Upper lobe of left lung (tissue), 6 donors: ENCODE measurements at regions not wholly inside any gene's neighbourhood (a gene's known extent, or its start where the extent isn't known, plus 50 kb on each side); places are given as distances from the start of the nearest gene placed in this dataset.

Source experiments
- ATAC-seq, 2 donors: fragments of 200-7000 bp; cut with Tn5 transposase; one replicate each; pipeline ENCODE4 v1.9.1; 2022; ENCODE audit warnings: mild to moderate bottlenecking in 2 of 2, moderate library complexity in 2 of 2; ENCODE audit not compliant: low FRiP score in 2 of 2
- DNase-seq, 2 donors: peaks; one replicate each; pipeline ENCODE4 v3.0.0-alpha.2; 2019 to 2020
- H3K27ac ChIP-seq, 4 donors: fragments of 200-600 bp; sonication (generic); one replicate each; pipeline ENCODE4 v1.5.1; 2016 to 2019
- H3K27me3 ChIP-seq, 4 donors: fragments of 200-600 bp; sonication (generic); one replicate each; pipeline ENCODE4 v1.5.1; 2017 to 2019
- H3K36me3 ChIP-seq, 4 donors: fragments of 200-600 bp; sonication (generic); one replicate each; pipeline ENCODE4 v1.5.1; 2016 to 2019
- H3K4me1 ChIP-seq, 4 donors: fragments of 200-600 bp; sonication (generic); one replicate each; pipeline ENCODE4 v1.5.1; 2018 to 2019
- H3K4me3 ChIP-seq, 4 donors: fragments of 200-600 bp; sonication (generic); one replicate each; pipeline ENCODE4 v1.5.1; 2017 to 2019; ENCODE audit warnings: mild to moderate bottlenecking in 2 of 4, moderate library complexity in 1 of 4
- H3K9me3 ChIP-seq, 4 donors: fragments of 200-600 bp; sonication (generic); one replicate each; pipeline ENCODE4 v1.5.1; 2018 to 2019
- CTCF ChIP-seq, 6 experiments: fragments of 450-650 bp in 4 of 6; fragments of 200-600 bp in 2 of 6; sonication (generic) in 2 of 6; IDR thresholded peaks; one replicate each; pipeline ENCODE4 v1.5.1; 2016 to 2019; ENCODE audit warnings: antibody characterized with exemption in 6 of 6
- EP300 ChIP-seq, 4 donors: sonication (generic); formaldehyde crosslinking; IDR thresholded peaks; one replicate each; pipeline ENCODE4 v1.5.1; 2017; ENCODE audit warnings: antibody characterized with exemption in 4 of 4, control low read depth in 2 of 4
- POLR2A ChIP-seq, 4 donors: fragments of 450-650 bp; IDR thresholded peaks; one replicate each; pipeline ENCODE4 v1.5.1; 2016 to 2017; ENCODE audit warnings: antibody characterized with exemption in 4 of 4, mild to moderate bottlenecking in 2 of 4
- POLR2AphosphoS5 ChIP-seq, 2 donors: sonication (generic); formaldehyde crosslinking; IDR thresholded peaks; one replicate each; pipeline ENCODE4 v1.5.1; 2017; ENCODE audit warnings: antibody characterized with exemption in 2 of 2
- WGBS, 2 donors: methylation state at CpG; one replicate each; pipeline ENCODE4 v1.1.5; 2017 to 2018; 5-methylcytosine and 5-hydroxymethylcytosine counted together
- donor health status: DM: no; HTN: no; CAD: no; lungs with moderate emphysema.
- donor health status: DM: no; HTN: yes; CAD: no; lungs with severe emphysema.

GRCh38 chr22:48379371-48379770, 1448.3 kb downstream of the BRD1 start:
- Histone ChIP-seq H3K4me3 (no peak overlapping the region), H3K27ac (no peak overlapping the region), H3K27me3 (no peaks in the 10 kb centered on the region), H3K9me3 (peaks cover 0 to 3% (median 0%) of the 10 kb centered on the region in 4 donors), H3K36me3 (no peaks in the 10 kb centered on the region), H3K4me1 (no peaks in the 10 kb centered on the region)
- ATAC-seq (no peak), DNase-seq (peak in 1 of 2 donors; percentile 50)
- 91 to 94% methylated on average over 5 to 10 of the region's 13 CpGs for WGBS, 2 donors
- TF ChIP-seq POLR2AphosphoS5 (IDR thresholded peaks at IDR 0.05) (no peak), POLR2A (IDR thresholded peaks at IDR 0.05) (no peak), CTCF (IDR thresholded peaks at IDR 0.05) (no peak), EP300 (IDR thresholded peaks at IDR 0.05) (no peak)

GRCh38 chr22:48378673-48379072, 1449.0 kb downstream of the BRD1 start:
- H3K4me3 ChIP-seq: no peak overlapping the region
- H3K9me3 ChIP-seq: no peaks in the 10 kb centered on the region
- TF ChIP-seq POLR2AphosphoS5 (IDR thresholded peaks at IDR 0.05) (no peak), EP300 (IDR thresholded peaks at IDR 0.05) (no peak), POLR2A (IDR thresholded peaks at IDR 0.05) (no peak), CTCF (IDR thresholded peaks at IDR 0.05) (no peak)
- WGBS, 2 donors: 91 to 96% methylated on average over 6 of the region's 6 CpGs
- no peak overlapping the region for H3K27ac ChIP-seq
- H3K27me3 ChIP-seq: no peaks in the 10 kb centered on the region
- DNase-seq (no peak), ATAC-seq (no peak)
- no peaks in the 10 kb centered on the region for H3K36me3 ChIP-seq
- no peaks in the 10 kb centered on the region for H3K4me1 ChIP-seq

GRCh38 chr22:48376936-48377712, 1450.5 kb downstream of the BRD1 start:
- TF ChIP-seq POLR2A (IDR thresholded peaks at IDR 0.05) (no peak), EP300 (IDR thresholded peaks at IDR 0.05) (no peak), CTCF (IDR thresholded peaks at IDR 0.05) (no peak), POLR2AphosphoS5 (IDR thresholded peaks at IDR 0.05) (no peak)

GRCh38 chr22:48376428-48376827, 1451.2 kb downstream of the BRD1 start:
- H3K4me1 ChIP-seq: no peaks in the 10 kb centered on the region
- no peaks in the 10 kb centered on the region for H3K9me3 ChIP-seq
- 46 to 50% methylated on average over 8 of the region's 8 CpGs for WGBS, 2 donors
- TF ChIP-seq CTCF (IDR thresholded peaks at IDR 0.05) (no peak), POLR2AphosphoS5 (IDR thresholded peaks at IDR 0.05) (no peak)
- H3K4me3 ChIP-seq: no peak overlapping the region
- no peaks in the 10 kb centered on the region for H3K27me3 ChIP-seq
- no peaks in the 10 kb centered on the region for H3K36me3 ChIP-seq
- ATAC-seq: no peak
- no peak overlapping the region for H3K27ac ChIP-seq
- DNase-seq: no peak

More at GRCh38 chr22:48376936-48377712, 1450.5 kb downstream of the BRD1 start:
- H3K27ac ChIP-seq: no peak overlapping the region
- H3K4me1 ChIP-seq: no peaks in the 10 kb centered on the region
- no peak overlapping the region for H3K4me3 ChIP-seq
- ATAC-seq (no peak), DNase-seq (no peak)
- H3K27me3 ChIP-seq: no peaks in the 10 kb centered on the region
- WGBS, 2 donors: 78 to 79% methylated on average over 8 of the region's 8 CpGs
- no peaks in the 10 kb centered on the region for H3K36me3 ChIP-seq
- H3K9me3 ChIP-seq: no peaks in the 10 kb centered on the region

GRCh38 chr22:48373626-48374173, 1454.0 kb downstream of the BRD1 start:
- Histone ChIP-seq H3K9me3 (no peaks in the 10 kb centered on the region), H3K27ac (no peak overlapping the region), H3K4me1 (peaks cover 7 to 18% (median 14%) of the 10 kb centered on the region in 4 donors), H3K36me3 (no peaks in the 10 kb centered on the region), H3K4me3 (no peak overlapping the region), H3K27me3 (no peaks in the 10 kb centered on the region)
- ATAC-seq (no peak), DNase-seq (no peak)
- TF ChIP-seq CTCF (IDR thresholded peaks at IDR 0.05): no peak
- no peak for TF ChIP-seq EP300 (IDR thresholded peaks at IDR 0.05)
- no peak for TF ChIP-seq POLR2AphosphoS5 (IDR thresholded peaks at IDR 0.05)
- no peak for TF ChIP-seq POLR2A (IDR thresholded peaks at IDR 0.05)
- WGBS, 2 donors: 89 to 90% methylated on average over 12 of the region's 12 CpGs
